SK-N-SH treated with all-trans-retinoic acid at 6 μM for 48 hours (cell line): ENCODE measurements at regions not wholly inside any gene's neighbourhood (a gene's known extent, or its start where the extent isn't known, plus 50 kb on each side); places are given as distances from the start of the nearest gene placed in this dataset.

ENCODE experiments used
- ATAC-seq: fragments of 200-7000 bp; cut with Tn5 transposase; 3 replicates; pipeline ENCODE4 v1.9.1; 2020; ENCODE audit warnings: mild to moderate bottlenecking, moderate library complexity
- ARNTL ChIP-seq: fragments of 450-650 bp; formaldehyde crosslinking; IDR thresholded peaks from 2 replicates; pipeline ENCODE4 v1.5.0; 2020; ENCODE audit warnings: low read depth, mild to moderate bottlenecking, moderate library complexity, borderline replicate concordance
- CSDC2 ChIP-seq: fragments of 250-450 bp; sonication (Bioruptor Pico); IDR thresholded peaks from 2 replicates; pipeline ENCODE4 v1.5.0; 2020; ENCODE audit warnings: mild to moderate bottlenecking, moderate library complexity
- ESRRG ChIP-seq: fragments of 250-450 bp; sonication (Bioruptor Pico); IDR thresholded peaks from 2 replicates; pipeline ENCODE4 v1.6.1; 2021; ENCODE audit warnings: mild to moderate bottlenecking
- GLIS3 ChIP-seq: fragments of 250-450 bp; sonication (Bioruptor Pico); IDR thresholded peaks from 2 replicates; pipeline ENCODE4 v1.5.0; 2020; ENCODE audit warnings: mild to moderate bottlenecking, moderate library complexity
- ISL1 ChIP-seq: fragments of 250-450 bp; sonication (Bioruptor Pico); IDR thresholded peaks from 2 replicates; pipeline ENCODE4 v2.1.2; 2022; ENCODE audit warnings: mild to moderate bottlenecking, moderate library complexity
- OSR1 ChIP-seq: fragments of 250-450 bp; sonication (Bioruptor Pico); IDR thresholded peaks from 2 replicates; pipeline ENCODE4 v1.8.0; 2022; ENCODE audit warnings: moderate library complexity, mild to moderate bottlenecking, inconsistent platforms
- PATZ1 ChIP-seq: fragments of 250-450 bp; sonication (Bioruptor Pico); IDR thresholded peaks from 2 replicates; pipeline ENCODE4 v1.8.0; 2020; ENCODE audit warnings: mild to moderate bottlenecking, moderate library complexity, borderline replicate concordance
- POU6F1 ChIP-seq: fragments of 250-450 bp; sonication (Bioruptor Pico); IDR thresholded peaks from 2 replicates; pipeline ENCODE4 v1.8.0; 2021; ENCODE audit warnings: low read depth, mild to moderate bottlenecking, moderate library complexity, borderline replicate concordance
- PPARA ChIP-seq: fragments of 250-450 bp; sonication (Bioruptor Pico); IDR thresholded peaks from 2 replicates; pipeline ENCODE4 v1.5.0; 2020; ENCODE audit warnings: mild to moderate bottlenecking, borderline replicate concordance
- RARB ChIP-seq: fragments of 250-450 bp; sonication (Bioruptor Pico); IDR thresholded peaks from 2 replicates; pipeline ENCODE4 v1.8.0; 2021; ENCODE audit warnings: mild to moderate bottlenecking, moderate library complexity
- SNAI2 ChIP-seq: fragments of 250-450 bp; sonication (Bioruptor Pico); IDR thresholded peaks from 2 replicates; pipeline ENCODE4 v1.5.0; 2020; ENCODE audit warnings: mild to moderate bottlenecking, moderate library complexity
- TOX ChIP-seq: fragments of 250-450 bp; sonication (Bioruptor Pico); IDR thresholded peaks from 2 replicates; pipeline ENCODE4 v1.8.0; 2021; ENCODE audit warnings: mild to moderate bottlenecking, moderate library complexity, borderline replicate concordance
- TSHZ2 ChIP-seq: fragments of 250-450 bp; sonication (Bioruptor Pico); IDR thresholded peaks from 2 replicates; pipeline ENCODE4 v1.5.0; 2020; ENCODE audit warnings: mild to moderate bottlenecking, moderate library complexity
- ZC3H10 ChIP-seq: fragments of 250-450 bp; sonication (Bioruptor Pico); IDR thresholded peaks from 2 replicates; pipeline ENCODE4 v1.5.1; 2021; ENCODE audit warnings: mild to moderate bottlenecking, moderate library complexity
- ZFP3 ChIP-seq: fragments of 250-450 bp; sonication (Bioruptor Pico); IDR thresholded peaks from 2 replicates; pipeline ENCODE4 v1.5.0; 2020; ENCODE audit warnings: mild to moderate bottlenecking, moderate library complexity
- ZNF70 ChIP-seq: fragments of 450-650 bp; formaldehyde crosslinking; IDR thresholded peaks from 2 replicates; pipeline ENCODE4 v1.5.0; 2020; ENCODE audit warnings: mild to moderate bottlenecking, moderate library complexity
- TF ChIP-seq, protein P1 (sequence below): fragments of 250-450 bp; sonication (Bioruptor Pico); IDR thresholded peaks from 2 replicates; pipeline ENCODE4 v1.5.1; 2020; ENCODE audit warnings: low read depth, mild to moderate bottlenecking, moderate library complexity

GRCh38 chr13:87877477-87877876 is 206.3 kb downstream of the SLITRK5 start (continued):
- TF ChIP-seq, protein P1, sequence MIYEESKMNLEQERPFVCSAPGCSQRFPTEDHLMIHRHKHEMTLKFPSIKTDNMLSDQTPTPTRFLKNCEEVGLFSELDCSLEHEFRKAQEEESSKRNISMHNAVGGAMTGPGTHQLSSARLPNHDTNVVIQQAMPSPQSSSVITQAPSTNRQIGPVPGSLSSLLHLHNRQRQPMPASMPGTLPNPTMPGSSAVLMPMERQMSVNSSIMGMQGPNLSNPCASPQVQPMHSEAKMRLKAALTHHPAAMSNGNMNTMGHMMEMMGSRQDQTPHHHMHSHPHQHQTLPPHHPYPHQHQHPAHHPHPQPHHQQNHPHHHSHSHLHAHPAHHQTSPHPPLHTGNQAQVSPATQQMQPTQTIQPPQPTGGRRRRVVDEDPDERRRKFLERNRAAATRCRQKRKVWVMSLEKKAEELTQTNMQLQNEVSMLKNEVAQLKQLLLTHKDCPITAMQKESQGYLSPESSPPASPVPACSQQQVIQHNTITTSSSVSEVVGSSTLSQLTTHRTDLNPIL (CRISPR knock-in tag) = no peak

- TF ChIP-seq ZC3H10 (CRISPR knock-in tag) (0 out of 2 replicates have a peak, but pooled peaks have one; percentile 49), ZNF70 (CRISPR knock-in tag) (no peak), ISL1 (0 out of 2 replicates have a peak, but pooled peaks have one; percentile 1)
- ATAC-seq = peak; percentile 24; the same call in 2 of the 3 replicates
Observed at GRCh38 chr13:87878706-87879105, 207.5 kb downstream of the SLITRK5 start.

GRCh38 chr13:87884884-87885283 is 213.7 kb downstream of the SLITRK5 start:
- TF ChIP-seq PPARA (CRISPR knock-in tag) = no peak
- no peak for TF ChIP-seq POU6F1
- TF ChIP-seq OSR1 (CRISPR knock-in tag) = no peak
- no peak for TF ChIP-seq ZFP3 (CRISPR knock-in tag)
- TF ChIP-seq ESRRG (CRISPR knock-in tag) = no peak
- TF ChIP-seq ZC3H10 (CRISPR knock-in tag) = no peak
- no peak for TF ChIP-seq ISL1
- TF ChIP-seq SNAI2 = no peak
- no peak for TF ChIP-seq ZNF70 (CRISPR knock-in tag)
- no peak for TF ChIP-seq RARB (CRISPR knock-in tag)
- ATAC-seq = peak; percentile 100

GRCh38 chr13:87887459-87888123 is 216.4 kb downstream of the SLITRK5 start:
- no peak for ATAC-seq
- no peak for TF ChIP-seq GLIS3 (CRISPR knock-in tag)

DNA sequence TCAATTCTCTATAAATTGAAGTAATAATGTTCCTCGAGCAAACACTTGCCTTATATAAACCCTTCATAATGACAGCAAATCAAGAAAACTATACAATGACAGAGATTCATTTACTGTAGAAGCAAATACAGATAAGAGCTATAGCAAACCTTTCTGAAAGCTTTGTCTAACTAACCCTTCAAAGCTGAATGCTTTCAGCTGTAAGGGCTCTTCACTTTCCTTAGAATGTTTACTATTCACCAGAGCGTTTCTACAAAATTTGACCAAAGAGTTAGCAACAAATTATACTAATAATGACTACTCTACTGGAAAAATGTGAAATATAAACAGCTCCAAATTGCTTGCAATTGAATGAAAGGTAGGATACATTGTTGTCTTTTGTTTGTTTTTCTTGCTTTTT is 218.1 kb downstream of the SLITRK5 start:
- ATAC-seq = no peak
- TF ChIP-seq ZFP3 (CRISPR knock-in tag) (no peak), TSHZ2 (CRISPR knock-in tag) (no peak), ZNF70 (CRISPR knock-in tag) (no peak), POU6F1 (no peak), OSR1 (CRISPR knock-in tag) (no peak), CSDC2 (CRISPR knock-in tag) (no peak), TOX (CRISPR knock-in tag) (no peak), PPARA (CRISPR knock-in tag) (no peak)

- ATAC-seq = no peak
- TF ChIP-seq ZFP3 (CRISPR knock-in tag) (no peak), OSR1 (CRISPR knock-in tag) (no peak), ZC3H10 (CRISPR knock-in tag) (no peak), CSDC2 (CRISPR knock-in tag) (no peak), PATZ1 (CRISPR knock-in tag) (no peak), ZNF70 (CRISPR knock-in tag) (no peak), GLIS3 (CRISPR knock-in tag) (no peak), ARNTL (CRISPR knock-in tag) (no peak)
- TF ChIP-seq, protein P1 (CRISPR knock-in tag) = no peak
Observed at GRCh38 chr13:87893186-87893585, 222.0 kb downstream of the SLITRK5 start.
